ENCODE measurements at regions not wholly inside any gene's neighbourhood (a gene's known extent, or its start where the extent isn't known, plus 50 kb on each side); places are given as distances from the start of the nearest gene placed in this dataset.

- H3K9me3 ChIP-seq (replicated peaks; ENCODE audit: control insufficient read depth, insufficient read depth, low read depth, low read length), result no peaks in the 10 kb centered on the region
- no peak for DNase-seq (ENCODE audit: extremely low read depth in 1 of 4, low spot score in 3 of 4)
- TF ChIP-seq DDX20 (tag; IDR thresholded peaks at IDR 0.05; ENCODE audit: low read depth) (no peak), ZSCAN32 (CRISPR knock-in tag; IDR thresholded peaks at IDR 0.05) (no peak), TRIM28 (IDR thresholded peaks at IDR 0.05) (no peak), HOXB6 (CRISPR knock-in tag; IDR thresholded peaks at IDR 0.05; ENCODE audit: borderline replicate concordance) (no peak), PYGO2 (tag; IDR thresholded peaks at IDR 0.05) (no peak), VEZF1 (CRISPR knock-in tag; IDR thresholded peaks at IDR 0.05) (no peak), PTTG1 (tag; IDR thresholded peaks at IDR 0.05; ENCODE audit: low read depth) (no peak), ZNF146 (CRISPR knock-in tag; IDR thresholded peaks at IDR 0.05; ENCODE audit: unreplicated experiment) (no peak), ZNF24 (IDR thresholded peaks at IDR 0.05) (no peak)
- H3K79me2 ChIP-seq (ENCODE audit: control insufficient read depth, insufficient read depth, low read length), result no peaks in the 10 kb centered on the region
- BruUV-seq (replicated peaks), result no TSS peak
- no peak for ATAC-seq
- H3K9ac ChIP-seq (ENCODE audit: insufficient read depth in 1 of 2, low read depth in 2 of 2, low read length in 2 of 2), result no peak overlapping the region
- CTCF ChIA-PET (ENCODE audit: low intra/inter-chr PET ratio), result no interaction called here
- no peak overlapping the region for H2AFZ ChIP-seq (ENCODE audit: low read depth, low read length)
- 36% methylated on average over 5 of the region's 5 CpGs for WGBS (ENCODE audit: insufficient coverage, low coverage, missing lambda C conversion rate)
- no peak overlapping the region for H3K4me3 ChIP-seq
- no peaks in the 10 kb centered on the region for H3K27me3 ChIP-seq (ENCODE audit: control insufficient read depth in 2 of 2, insufficient read depth in 2 of 2, low read length in 2 of 2)
- no peaks in the 10 kb centered on the region for H3K9me1 ChIP-seq (ENCODE audit: control insufficient read depth, insufficient read depth, low read length)
- POLR2A ChIA-PET, result no interaction called here
- no peaks in the 10 kb centered on the region for H4K20me1 ChIP-seq (replicated peaks; ENCODE audit: control insufficient read depth, insufficient read depth, low read length)
- H3K27ac ChIP-seq (ENCODE audit: extremely low read depth, low read depth, low read length), result no peak overlapping the region
- H3K4me2 ChIP-seq (ENCODE audit: insufficient read depth, low read length), result no peak overlapping the region
- in situ Hi-C loops (cut with MboI), result no loop called here
- no peaks in the 10 kb centered on the region for H3K36me3 ChIP-seq (ENCODE audit: control insufficient read depth, insufficient read depth, low read length)
- intact Hi-C loops (cut with micrococcal nuclease), result no loop called here
- no peaks in the 10 kb centered on the region; a peak in 2 of 5 replicates for H3K4me1 ChIP-seq (replicated peaks in 1 of 2; ENCODE audit: control insufficient read depth in 2 of 2, insufficient read depth in 2 of 2, low read length in 2 of 2)
- no peak for FAIRE-seq
These were observed 437.2 kb upstream of the MKI67 start for GRCh38 chr10:128563387-128563786.

Measured in K562 (cell line).